Spleen (tissue), 11 donors: ENCODE measurements at regions not wholly inside any gene's neighbourhood (a gene's known extent, or its start where the extent isn't known, plus 50 kb on each side); places are given as distances from the start of the nearest gene placed in this dataset.

Experiments
- DNase-seq: peaks from one replicate; pipeline ENCODE4 v3.0.0-alpha.2; 2020
- H3K27ac ChIP-seq, 8 donors: fragments of 200-600 bp; sonication (generic) in 7 of 8; 1 replicate in 4 of 8; 2 replicates in 4 of 8; pipeline versions ENCODE4 v1.5.0 to v1.8.0; 2016 to 2021; ENCODE audit warnings: inconsistent platforms in 4 of 8, mild to moderate bottlenecking in 4 of 8, moderate library complexity in 1 of 8
- H3K27me3 ChIP-seq, 7 donors: fragments of 200-600 bp; sonication (generic) in 6 of 7; replicated peaks in 1 of 7; 1 replicate in 4 of 7; 2 replicates in 3 of 7; pipeline versions ENCODE4 v1.5.0 to v1.8.0; 2016 to 2021; ENCODE audit warnings: inconsistent platforms in 3 of 7, mild to moderate bottlenecking in 1 of 7
- H3K36me3 ChIP-seq, 6 donors: fragments of 200-600 bp; sonication (generic) in 5 of 6; 1 replicate in 4 of 6; 2 replicates in 2 of 6; pipeline versions ENCODE4 v1.5.0 to v1.8.0; 2016 to 2021; ENCODE audit warnings: inconsistent platforms in 2 of 6
- H3K4me1 ChIP-seq, 6 donors: fragments of 200-600 bp; sonication (generic) in 5 of 6; 1 replicate in 3 of 6; 2 replicates in 3 of 6; pipeline versions ENCODE4 v1.5.0 to v1.8.0; 2016 to 2021; ENCODE audit warnings: inconsistent platforms in 3 of 6
- H3K4me3 ChIP-seq, 8 donors: fragments of 200-600 bp; sonication (generic) in 7 of 8; 1 replicate in 4 of 8; 2 replicates in 4 of 8; pipeline versions ENCODE4 v1.5.0 to v1.8.0; 2016 to 2021; ENCODE audit warnings: inconsistent platforms in 4 of 8, mild to moderate bottlenecking in 4 of 8, moderate library complexity in 2 of 8
- H3K9me3 ChIP-seq, 8 donors: fragments of 200-600 bp; sonication (generic) in 7 of 8; 1 replicate in 4 of 8; 2 replicates in 4 of 8; pipeline versions ENCODE4 v1.5.0 to v1.8.0; 2016 to 2021; ENCODE audit warnings: inconsistent platforms in 4 of 8
- POLR2A ChIP-seq, 3 donors: fragments of 450-650 bp; IDR thresholded peaks; one replicate each; pipeline ENCODE4 v1.5.1; 2017; ENCODE audit warnings: antibody characterized with exemption in 3 of 3, mild to moderate bottlenecking in 1 of 3
- POLR2AphosphoS5 ChIP-seq, 3 donors: sonication (generic); formaldehyde crosslinking; IDR thresholded peaks; one replicate each; pipeline ENCODE4 v1.5.1; 2017; ENCODE audit warnings: antibody characterized with exemption in 3 of 3
- WGBS, 5 donors: extraction: QIAGEN DNeasy Blood & Tissue Kit in 3 of 5; methylation state at CpG; one replicate each; pipeline versions ENCODE4 v1.1.5 to v1.1.7; 2013 to 2018; 5-methylcytosine and 5-hydroxymethylcytosine counted together
- intact Hi-C: fragments of 100-400 bp; cut with DNase I; formaldehyde crosslinking; loops from one replicate; pipeline ENCODE4 v1.15.0; 2023; ENCODE audit warnings: low total_unique reads
- TF ChIP-seq, protein P1 (sequence below), 11 experiments: fragments of 200-600 bp in 7 of 11; fragments of 450-650 bp in 4 of 11; sonication (generic) in 4 of 11; IDR thresholded peaks in 8 of 11; conservative IDR thresholded peaks in 3 of 11; 1 replicate in 7 of 11; 2 replicates in 4 of 11; pipeline versions ENCODE4 v1.4.0 to v1.8.0; 2016 to 2021; ENCODE audit warnings: antibody characterized with exemption in 11 of 11, inconsistent platforms in 4 of 11, mild to moderate bottlenecking in 1 of 11
- donor health status: healthy with polysubstance abuse.
- donor health status: DM: no; HTN: no; CAD: no; lungs with moderate emphysema.
- donor health status: DM: no; HTN: no; CAD: no.
- donor health status: Bipolar disorder and iron deficiency.
- donor health status: healthy.
- donor health status: DM: no; HTN: no; CAD: no.
- donor health status: DM: yes; HTN: yes; CAD: no.

DNA sequence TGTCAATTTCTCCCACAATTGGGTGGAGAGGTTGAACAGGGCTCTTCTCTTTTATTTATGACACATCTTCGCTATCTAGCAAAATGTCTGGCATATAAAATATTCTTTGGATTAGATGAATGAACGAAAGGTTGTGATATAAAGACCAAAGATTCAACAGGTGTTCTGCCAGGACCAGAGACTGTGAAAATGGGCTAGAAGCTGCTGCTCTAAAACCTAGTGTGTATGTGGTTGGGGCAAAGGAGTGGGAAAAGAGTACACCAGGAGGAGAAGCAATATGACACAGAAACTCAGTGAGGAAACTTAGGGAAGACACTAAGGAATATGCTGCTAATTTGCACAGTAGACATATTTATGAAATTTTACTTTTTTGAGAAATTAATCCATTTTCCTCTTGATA lies 102.0 kb upstream of the CCDC80 start:
- no peak for DNase-seq
- TF ChIP-seq POLR2AphosphoS5 (IDR thresholded peaks at IDR 0.05) (no peak), POLR2A (IDR thresholded peaks at IDR 0.05) (no peak)
- TF ChIP-seq, protein P1, sequence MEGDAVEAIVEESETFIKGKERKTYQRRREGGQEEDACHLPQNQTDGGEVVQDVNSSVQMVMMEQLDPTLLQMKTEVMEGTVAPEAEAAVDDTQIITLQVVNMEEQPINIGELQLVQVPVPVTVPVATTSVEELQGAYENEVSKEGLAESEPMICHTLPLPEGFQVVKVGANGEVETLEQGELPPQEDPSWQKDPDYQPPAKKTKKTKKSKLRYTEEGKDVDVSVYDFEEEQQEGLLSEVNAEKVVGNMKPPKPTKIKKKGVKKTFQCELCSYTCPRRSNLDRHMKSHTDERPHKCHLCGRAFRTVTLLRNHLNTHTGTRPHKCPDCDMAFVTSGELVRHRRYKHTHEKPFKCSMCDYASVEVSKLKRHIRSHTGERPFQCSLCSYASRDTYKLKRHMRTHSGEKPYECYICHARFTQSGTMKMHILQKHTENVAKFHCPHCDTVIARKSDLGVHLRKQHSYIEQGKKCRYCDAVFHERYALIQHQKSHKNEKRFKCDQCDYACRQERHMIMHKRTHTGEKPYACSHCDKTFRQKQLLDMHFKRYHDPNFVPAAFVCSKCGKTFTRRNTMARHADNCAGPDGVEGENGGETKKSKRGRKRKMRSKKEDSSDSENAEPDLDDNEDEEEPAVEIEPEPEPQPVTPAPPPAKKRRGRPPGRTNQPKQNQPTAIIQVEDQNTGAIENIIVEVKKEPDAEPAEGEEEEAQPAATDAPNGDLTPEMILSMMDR (IDR thresholded peaks at IDR 0.05 in 8 of 11, conservative IDR thresholded peaks at IDR 0.05 in 3 of 11) = no peak

GRCh38 chr3:112741983-112742382 lies 101.0 kb upstream of the CCDC80 start:
- Histone ChIP-seq H3K27me3 (no peaks in the 10 kb centered on the region), H3K27ac (peak overlapping the region in 2 of 8 donors; percentile 13 to 21), H3K36me3 (no peaks in the 10 kb centered on the region), H3K4me1 (peaks cover 0 to 40% (median 10%) of the 10 kb centered on the region in 6 donors), H3K4me3 (no peak overlapping the region), H3K9me3 (no peaks in the 10 kb centered on the region)
- intact Hi-C loops = no loop called here
- no peak for DNase-seq
- TF ChIP-seq POLR2AphosphoS5 (IDR thresholded peaks at IDR 0.05) (no peak), POLR2A (IDR thresholded peaks at IDR 0.05) (no peak)
- TF ChIP-seq, protein P1 (IDR thresholded peaks at IDR 0.05 in 8 of 11, conservative IDR thresholded peaks at IDR 0.05 in 3 of 11) = no peak

More for the DNA sequence above, 102.0 kb upstream of the CCDC80 start:
- intact Hi-C loops = no loop called here
- H3K27me3 ChIP-seq = no peaks in the 10 kb centered on the region
- H3K36me3 ChIP-seq = no peaks in the 10 kb centered on the region
- H3K27ac ChIP-seq = no peak overlapping the region
- peaks cover 0 to 36% (median 8%) of the 10 kb centered on the region in 6 donors for H3K4me1 ChIP-seq
- no peak overlapping the region for H3K4me3 ChIP-seq
- no peaks in the 10 kb centered on the region for H3K9me3 ChIP-seq
- 94 to 98% (median 96%) methylated on average over 2 of the region's 2 CpGs for WGBS, 5 donors

DNA sequence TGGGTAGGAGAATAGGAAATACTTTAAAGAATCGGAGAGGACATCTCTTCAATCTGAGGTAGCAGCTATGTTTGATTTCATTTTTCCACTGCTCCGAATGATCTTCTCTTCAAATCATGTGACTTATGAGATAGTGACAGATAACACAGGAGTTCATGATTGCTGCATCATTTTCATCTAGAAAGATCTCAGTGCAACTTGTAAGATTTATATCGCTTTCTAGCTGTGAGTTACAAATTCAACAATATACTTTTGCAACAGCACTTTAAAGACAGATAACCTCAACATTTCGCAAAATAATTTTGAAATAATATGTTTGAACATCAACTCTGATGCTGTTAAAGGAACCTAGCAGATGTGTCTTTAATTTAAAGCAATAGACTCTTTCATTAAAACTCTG lies 99.9 kb upstream of the CCDC80 start:
- TF ChIP-seq POLR2A (IDR thresholded peaks at IDR 0.05) (no peak), POLR2AphosphoS5 (IDR thresholded peaks at IDR 0.05) (no peak)
- TF ChIP-seq, protein P1 (IDR thresholded peaks at IDR 0.05 in 8 of 11, conservative IDR thresholded peaks at IDR 0.05 in 3 of 11) = no peak
- intact Hi-C loops = no loop called here
- Histone ChIP-seq H3K4me1 (peaks cover 0 to 50% (median 10%) of the 10 kb centered on the region in 6 donors), H3K4me3 (no peak overlapping the region), H3K36me3 (no peaks in the 10 kb centered on the region), H3K27ac (peak overlapping the region in 3 of 8 donors; percentile 13 to 23 (median 21)), H3K27me3 (no peaks in the 10 kb centered on the region), H3K9me3 (no peaks in the 10 kb centered on the region)
- 53 to 82% (median 73%) methylated on average over 4 of the region's 4 CpGs for WGBS, 5 donors
- DNase-seq = no peak

GRCh38 chr3:112739252-112739965 lies 98.5 kb upstream of the CCDC80 start:
- no peaks in the 10 kb centered on the region for H3K27me3 ChIP-seq
- TF ChIP-seq POLR2A (IDR thresholded peaks at IDR 0.05) (no peak), POLR2AphosphoS5 (IDR thresholded peaks at IDR 0.05) (no peak)
- TF ChIP-seq, protein P1 (IDR thresholded peaks at IDR 0.05 in 8 of 11, conservative IDR thresholded peaks at IDR 0.05 in 3 of 11) = no peak
- no peaks in the 10 kb centered on the region for H3K9me3 ChIP-seq
- H3K36me3 ChIP-seq = no peaks in the 10 kb centered on the region
- H3K4me3 ChIP-seq = no peak overlapping the region
- peak overlapping the region in 1 of 8 donors; percentile 1 for H3K27ac ChIP-seq
- intact Hi-C loops = loop anchor here (5.0 kb wide), 1 partner anchor 238 kb away; the partner anchor contains the start of gene CD200R1
- DNase-seq = no peak
- WGBS, 5 donors = 76 to 90% (median 81%) methylated on average over 1 of the region's 1 CpG
- H3K4me1 ChIP-seq = peaks cover 0 to 62% (median 17%) of the 10 kb centered on the region in 6 donors
